DMS 273 (cell line): ENCODE measurements at regions not wholly inside any gene's neighbourhood (a gene's known extent, or its start where the extent isn't known, plus 50 kb on each side); places are given as distances from the start of the nearest gene placed in this dataset.
"Not testable (repeated sequence)": the region's sequence is repeated elsewhere in the genome, so short reads cannot be mapped to it uniquely, and the experiment has no call there.

Experiments used
- DNase-seq: peaks from one replicate; lab custom pipeline; 2025; ENCODE audit not compliant: unreplicated experiment; lab: John Stamatoyannopoulos, UW

GRCh38 chr4:12126474-12126873 lies 697.8 kb upstream of the HS3ST1 start:
- DNase-seq: no peak

GRCh38 chr4:12124138-12124537 lies 695.4 kb upstream of the HS3ST1 start:
- DNase-seq: no peak

- DNase-seq: no peak
Observed at GRCh38 chr4:12123707-12124106, 695.0 kb upstream of the HS3ST1 start.

DNA sequence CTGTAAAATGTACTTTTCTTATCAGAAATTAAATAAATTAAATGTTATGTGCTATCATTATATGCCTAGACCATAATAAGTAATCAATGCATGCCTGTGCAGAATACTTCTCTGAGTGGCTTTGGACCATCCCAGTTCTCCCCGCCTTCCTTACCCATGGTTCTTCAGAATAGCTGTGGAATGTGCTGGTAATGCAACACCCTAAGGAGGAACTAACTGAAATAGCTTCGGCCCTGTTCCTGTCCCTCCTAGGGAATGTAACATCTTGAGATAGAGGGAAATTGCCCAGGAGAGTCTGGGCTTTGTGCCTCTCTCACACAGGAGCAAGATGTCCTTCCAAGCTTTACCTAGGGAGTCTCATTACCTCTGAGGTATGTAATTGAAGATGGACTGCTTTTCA lies 693.6 kb upstream of the HS3ST1 start:
- no peak for DNase-seq

- DNase-seq: no peak
Observed at GRCh38 chr4:12120968-12121367, 692.3 kb upstream of the HS3ST1 start.

GRCh38 chr4:12118651-12119213 lies 690.0 kb upstream of the HS3ST1 start:
- DNase-seq: no peak

- DNase-seq: no peak
Observed at GRCh38 chr4:12116009-12116552, 687.4 kb upstream of the HS3ST1 start.

GRCh38 chr4:12110627-12111026 lies 681.9 kb upstream of the HS3ST1 start:
- no peak for DNase-seq

DNA sequence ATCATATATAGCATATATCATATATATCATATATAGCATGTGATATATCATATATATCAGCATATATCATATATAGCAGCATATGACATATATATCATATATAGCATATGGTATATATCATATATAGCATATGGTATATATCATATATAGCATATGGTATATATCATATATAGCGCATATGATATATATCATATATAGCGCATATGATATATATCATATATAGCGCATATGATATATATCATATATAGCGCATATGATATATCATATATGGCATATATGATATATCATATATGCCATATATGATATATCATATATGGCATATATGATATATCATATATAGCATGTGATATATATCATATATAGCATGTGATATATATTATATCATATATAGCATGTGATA lies 680.4 kb upstream of the HS3ST1 start:
- DNase-seq: not testable (repeated sequence)

- no peak for DNase-seq
Observed at GRCh38 chr4:12105519-12105918, 676.8 kb upstream of the HS3ST1 start.

DNA sequence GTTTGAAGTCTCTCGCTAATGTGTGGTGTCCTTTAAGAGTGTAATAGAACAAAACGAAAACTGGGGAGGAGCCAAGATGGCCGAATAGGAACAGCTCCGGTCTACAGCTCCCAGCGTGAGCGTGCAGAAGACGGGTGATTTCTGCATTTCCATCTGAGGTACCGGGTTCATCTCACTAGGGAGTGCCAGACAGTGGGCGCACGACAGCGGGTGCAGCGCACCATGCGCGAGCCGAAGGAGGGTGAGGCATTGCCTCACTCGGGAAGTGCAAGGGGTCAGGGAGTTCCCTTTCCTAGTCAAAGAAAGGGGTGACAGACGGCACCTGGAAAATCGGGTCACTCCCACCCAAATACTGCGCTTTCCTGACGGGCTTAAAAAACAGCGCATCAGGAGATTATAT lies 661.2 kb upstream of the HS3ST1 start:
- DNase-seq: not testable (repeated sequence)

- DNase-seq: no peak
Observed at GRCh38 chr4:12084690-12085089, 656.0 kb upstream of the HS3ST1 start.

DNA sequence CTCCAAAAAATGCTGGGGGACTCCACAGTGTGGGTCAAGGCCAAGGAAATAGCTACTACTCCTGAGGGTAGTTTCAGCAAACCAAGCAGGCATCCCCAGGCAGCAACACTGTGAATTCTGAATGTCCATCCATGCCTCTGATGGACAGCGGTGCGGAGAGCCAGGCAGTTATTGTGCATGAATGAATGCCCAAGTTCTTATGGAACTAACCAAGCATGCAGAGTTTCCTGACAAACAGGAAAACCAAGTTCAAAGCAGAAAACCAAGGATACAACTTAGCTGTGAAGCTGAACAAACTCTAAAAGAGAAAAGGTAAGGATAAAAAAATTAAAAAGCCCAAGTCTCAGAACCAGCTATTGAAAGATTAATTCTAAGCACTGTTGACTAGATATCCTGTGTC lies 642.6 kb upstream of the HS3ST1 start:
- no peak for DNase-seq

DNA sequence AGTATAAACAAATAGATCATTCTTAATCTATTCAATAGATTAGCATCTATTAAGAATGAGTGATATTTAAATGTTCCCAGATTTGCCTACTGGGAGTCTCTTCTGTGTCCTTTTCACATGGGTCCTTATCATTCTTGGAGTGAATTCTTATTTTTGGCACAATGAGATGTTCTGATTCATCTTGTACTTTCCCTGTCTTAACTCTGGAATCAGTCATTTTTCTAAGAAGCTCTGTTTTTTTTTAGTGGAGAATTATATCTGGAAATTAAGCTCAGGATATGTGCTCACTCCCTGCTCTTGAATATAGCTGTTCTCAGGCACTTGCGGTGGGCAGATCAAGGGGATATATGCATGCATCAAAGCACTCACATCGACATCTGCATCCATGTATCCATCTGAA lies 625.3 kb upstream of the HS3ST1 start:
- DNase-seq: no peak

DNA sequence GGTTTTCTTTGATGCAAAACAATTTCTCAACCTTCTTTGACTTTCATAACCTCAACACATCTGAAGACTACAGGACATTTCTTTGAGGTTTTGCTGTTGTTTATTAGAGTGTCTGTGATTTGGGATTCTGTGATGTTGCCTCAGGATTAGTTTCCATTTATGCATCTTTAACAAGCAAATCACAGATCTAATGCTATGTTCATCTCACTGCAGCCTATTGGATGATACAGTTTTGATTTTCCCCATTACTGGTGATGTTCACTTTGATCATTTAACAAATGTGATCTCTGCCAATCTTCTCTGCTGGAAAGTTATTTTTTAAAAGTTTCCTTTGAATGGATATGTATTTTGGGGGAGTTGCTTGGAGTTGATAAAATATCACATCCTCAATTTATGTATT lies 624.9 kb upstream of the HS3ST1 start:
- no peak for DNase-seq

DNA sequence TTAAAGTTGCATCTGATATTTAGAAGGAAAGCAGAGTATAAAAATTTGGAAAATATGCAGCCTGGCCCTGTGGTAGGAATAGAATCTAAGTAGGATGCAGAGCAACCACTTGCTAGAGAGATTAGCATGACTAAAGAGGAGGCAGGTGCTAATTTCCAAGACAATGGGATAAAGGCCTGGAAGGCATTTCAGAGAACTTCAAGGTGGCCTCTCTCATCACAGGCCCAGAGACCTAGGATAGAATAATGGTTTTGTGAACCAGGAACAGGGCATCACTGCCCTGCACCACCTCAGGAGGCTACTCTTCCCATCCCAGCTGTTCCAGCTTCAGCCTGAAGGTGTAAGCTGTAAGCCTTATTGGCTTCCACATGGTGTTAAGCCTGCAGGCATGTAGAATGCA lies 621.7 kb upstream of the HS3ST1 start:
- DNase-seq: no peak

DNA sequence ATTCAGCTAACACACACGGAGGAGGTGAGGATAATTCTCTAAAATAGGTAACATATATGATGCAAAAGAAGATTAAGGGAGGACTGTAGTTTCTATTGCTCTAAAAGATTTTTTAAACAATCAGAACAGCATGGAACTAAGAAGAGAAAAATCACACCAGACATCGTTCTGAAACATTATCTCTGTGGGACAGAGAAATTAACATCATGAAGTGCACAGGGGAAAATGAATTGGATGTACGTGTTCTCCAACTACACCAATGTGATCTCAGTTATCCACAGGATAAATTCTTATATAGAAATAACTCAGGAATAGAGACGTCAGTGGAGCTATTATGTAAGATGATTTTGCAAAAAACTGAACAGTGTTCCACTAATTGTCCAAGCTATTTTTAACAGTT lies 614.1 kb upstream of the HS3ST1 start:
- DNase-seq: no peak

GRCh38 chr4:12041828-12042227 lies 613.1 kb upstream of the HS3ST1 start:
- no peak for DNase-seq

- DNase-seq: no peak
Observed at GRCh38 chr4:12036450-12036849, 607.8 kb upstream of the HS3ST1 start.

DNA sequence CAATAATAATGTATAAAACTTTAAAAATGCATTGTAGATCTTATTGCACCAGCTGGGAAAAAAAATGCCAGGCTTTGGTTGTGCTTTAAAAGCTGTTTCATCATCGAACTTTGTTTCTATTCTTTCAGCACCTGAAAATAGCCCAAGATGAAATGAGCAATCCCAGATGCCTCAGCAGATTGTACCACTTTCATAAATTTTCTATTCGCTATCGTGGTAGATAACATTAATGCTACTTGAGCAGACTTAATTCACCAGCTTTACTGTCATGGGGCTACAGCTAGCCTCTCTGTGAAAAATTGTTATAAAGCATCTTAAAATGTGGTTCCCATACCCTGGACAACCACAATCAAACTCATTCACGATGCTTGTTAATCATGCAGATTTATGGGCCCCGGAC lies 599.6 kb upstream of the HS3ST1 start:
- no peak for DNase-seq

GRCh38 chr4:12022409-12022808 lies 593.7 kb upstream of the HS3ST1 start:
- DNase-seq: no peak

DNA sequence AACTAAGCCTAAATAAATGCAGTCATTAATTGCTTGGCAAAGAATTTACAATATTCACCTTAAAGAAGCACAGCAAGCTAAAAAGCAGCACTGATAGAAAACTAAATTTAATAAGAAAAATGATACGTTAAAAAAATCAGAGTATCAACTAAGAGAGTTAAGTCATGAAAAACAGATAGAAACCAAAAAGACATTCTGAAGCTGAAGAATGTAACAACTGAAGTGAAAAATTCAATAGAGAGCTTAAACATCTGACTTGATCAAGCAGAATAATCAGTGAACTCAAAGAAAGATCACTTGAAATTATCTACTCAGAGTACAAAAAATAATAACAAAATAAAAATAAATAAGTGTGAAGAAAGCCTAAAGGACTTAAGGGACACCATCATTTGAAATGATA lies 588.0 kb upstream of the HS3ST1 start:
- no peak for DNase-seq

- DNase-seq: no peak
Observed at GRCh38 chr4:12005471-12005870, 576.8 kb upstream of the HS3ST1 start.
